Panc1 (cell line): ENCODE measurements at regions not wholly inside any gene's neighbourhood (a gene's known extent, or its start where the extent isn't known, plus 50 kb on each side); places are given as distances from the start of the nearest gene placed in this dataset.

Experiments
- ATAC-seq: fragments of 200-7000 bp; cut with Tn5 transposase; 2 replicates; pipeline ENCODE4 v1.9.1; 2020; ENCODE audit warnings: mild to moderate bottlenecking, moderate library complexity
- BruUV-seq: library from RNA; stranded (reverse); fragments of 400-500 nt; replicated peaks from 2 replicates; lab custom pipeline; 2021; lab: Mats Ljungman, UMichigan
- CTCF ChIA-PET: fragments of 300-600 bp; sonication (Branson Sonifier 250); formaldehyde crosslinking; loops from one replicate; lab custom pipeline; 2022; ENCODE audit warnings: antibody characterized with exemption; lab: Charles Lee
- POLR2A ChIA-PET: fragments of 300-600 bp; sonication (Branson Sonifier 250); formaldehyde crosslinking; loops from one replicate; lab custom pipeline; 2022; ENCODE audit warnings: antibody characterized with exemption; lab: Charles Lee
- DNase-seq: peaks from one replicate; pipeline ENCODE4 v3.0.0-alpha.2; 2010; ENCODE audit warnings: low read depth, low spot score
- H3K27ac ChIP-seq: 2 replicates; pipeline ENCODE4 v1.5.1; 2011; ENCODE audit warnings: mild to moderate bottlenecking, low read length, inconsistent platforms
- H3K27me3 ChIP-seq: fragments of 200-500 bp; sonication (Bioruptor generic); 2 replicates; pipeline ENCODE4 v1.6.0; 2014; ENCODE audit warnings: low read length, inconsistent platforms; ENCODE audit not compliant: control insufficient read depth, insufficient read depth
- H3K36me3 ChIP-seq: fragments of 200-500 bp; sonication (Bioruptor generic); 2 replicates; pipeline ENCODE4 v1.5.1; 2014; ENCODE audit warnings: inconsistent platforms, mild to moderate bottlenecking, low read length, moderate library complexity; ENCODE audit not compliant: control insufficient read depth, insufficient read depth
- H3K4me1 ChIP-seq: 2 replicates; pipeline ENCODE4 v1.5.1; 2011; ENCODE audit warnings: inconsistent platforms, mild to moderate bottlenecking, low read length, moderate library complexity; ENCODE audit not compliant: control insufficient read depth, insufficient read depth
- H3K4me3 ChIP-seq, 2 experiments: 2 replicates each; pipeline ENCODE4 v1.5.1; 2011 to 2012; ENCODE audit warnings: low read depth in 2 of 2, low read length in 2 of 2, mild to moderate bottlenecking in 2 of 2, inconsistent platforms in 1 of 2, moderate library complexity in 1 of 2
- H3K9me3 ChIP-seq: fragments of 200-500 bp; sonication (Bioruptor generic); 2 replicates; pipeline ENCODE4 v1.5.1; 2014; ENCODE audit warnings: low read depth, mild to moderate bottlenecking, inconsistent platforms, low read length, moderate library complexity; ENCODE audit not compliant: control insufficient read depth, insufficient read depth
- CTCF ChIP-seq: fragments of 450-650 bp; IDR thresholded peaks from 2 replicates; pipeline ENCODE4 v1.5.1; 2017; ENCODE audit warnings: mild to moderate bottlenecking
- POLR2AphosphoS5 ChIP-seq: IDR thresholded peaks from 2 replicates; pipeline ENCODE4 v1.6.1; 2012; ENCODE audit warnings: mild to moderate bottlenecking, low read depth, low read length, moderate library complexity
- REST ChIP-seq, 2 experiments: IDR thresholded peaks; 2 replicates each; pipeline ENCODE4 v1.6.1; 2011 to 2012; ENCODE audit warnings: low read depth in 2 of 2, control low read depth in 1 of 2, low read length in 1 of 2, mild to moderate bottlenecking in 1 of 2, moderate library complexity in 1 of 2; ENCODE audit not compliant: insufficient read depth in 1 of 2
- SIN3A ChIP-seq: IDR thresholded peaks from 2 replicates; pipeline ENCODE4 v1.6.1; 2012; ENCODE audit warnings: low read depth, mild to moderate bottlenecking, low read length, moderate library complexity, borderline replicate concordance; ENCODE audit not compliant: insufficient read depth
- TCF7L2 ChIP-seq: IDR thresholded peaks from 2 replicates; pipeline ENCODE4 v1.6.1; 2011; ENCODE audit warnings: mild to moderate bottlenecking, low read depth, low read length, inconsistent platforms
- in situ Hi-C: cut with HindIII; loops from 2 replicates; pipeline ENCODE4 v1.10.0; 2016; ENCODE audit warnings: low sequenced_read_pairs, low pct_unique_long_range_greater_than_20kb
- intact Hi-C: fragments of 100-400 bp; cut with micrococcal nuclease; formaldehyde crosslinking; loops from one replicate; pipeline ENCODE4 v1.10.0; 2022; ENCODE audit not compliant: unreplicated experiment

- BruUV-seq: no TSS peak
- DNase-seq: no peak
- H3K4me1 ChIP-seq: no peaks in the 10 kb centered on the region
- H3K27ac ChIP-seq: no peak overlapping the region
- ChIA-PET CTCF (no interaction called here), POLR2A (no interaction called here)
- no peak for ATAC-seq
- no peak overlapping the region for H3K4me3 ChIP-seq
- TF ChIP-seq TCF7L2 (no peak), POLR2AphosphoS5 (no peak), CTCF (no peak), SIN3A (no peak), REST (IDR thresholded peaks at IDR 0.05; ENCODE audit: insufficient read depth in 1 of 2, low read depth in 2 of 2, low read length in 1 of 2) (no peak)
- no peaks in the 10 kb centered on the region for H3K27me3 ChIP-seq
- H3K36me3 ChIP-seq: no peaks in the 10 kb centered on the region
- H3K9me3 ChIP-seq: no peaks in the 10 kb centered on the region
- in situ Hi-C loops: no loop called here
- intact Hi-C loops: no loop called here
Measured at GRCh38 chr10:36048236-36048635, 406.1 kb upstream of the FZD8 start.

GRCh38 chr10:36042135-36042534, 400.0 kb upstream of the FZD8 start:
- Histone ChIP-seq H3K4me1 (no peaks in the 10 kb centered on the region), H3K9me3 (no peaks in the 10 kb centered on the region), H3K36me3 (no peaks in the 10 kb centered on the region), H3K27me3 (no peaks in the 10 kb centered on the region), H3K4me3 (no peak overlapping the region), H3K27ac (no peak overlapping the region)
- ChIA-PET CTCF (no interaction called here), POLR2A (no interaction called here)
- DNase-seq (no peak), ATAC-seq (no peak)
- in situ Hi-C loops (no loop called here), intact Hi-C loops (no loop called here)
- no TSS peak for BruUV-seq
- TF ChIP-seq TCF7L2: no peak
- TF ChIP-seq REST (IDR thresholded peaks at IDR 0.05; ENCODE audit: insufficient read depth in 1 of 2, low read depth in 2 of 2, low read length in 1 of 2): no peak
- TF ChIP-seq CTCF: no peak
- no peak for TF ChIP-seq POLR2AphosphoS5
- no peak for TF ChIP-seq SIN3A
